Smooth muscle cell (in vitro differentiated cells): ENCODE measurements at regions not wholly inside any gene's neighbourhood (a gene's known extent, or its start where the extent isn't known, plus 50 kb on each side); places are given as distances from the start of the nearest gene placed in this dataset.

Experiments
- DNase-seq: peaks from one replicate; lab custom pipeline; 2025; ENCODE audit not compliant: unreplicated experiment; lab: John Stamatoyannopoulos, UW
- H2AFZ ChIP-seq: fragments of 200-600 bp; sonication (generic); 2 replicates; pipeline ENCODE4 v1.6.0; 2016; ENCODE audit warnings: antibody characterized with exemption, low read depth, mild to moderate bottlenecking
- H3F3A ChIP-seq: fragments of 200-600 bp; sonication (generic); 2 replicates; pipeline ENCODE4 v1.6.0; 2017; ENCODE audit warnings: antibody characterized with exemption, low read depth
- H3K27ac ChIP-seq: fragments of 200-600 bp; sonication (generic); 2 replicates; pipeline ENCODE4 v1.5.1; 2016; ENCODE audit warnings: low read depth, mild to moderate bottlenecking
- H3K27me3 ChIP-seq: fragments of 200-600 bp; sonication (generic); 2 replicates; pipeline ENCODE4 v1.6.1; 2016; ENCODE audit warnings: low read depth, mild to moderate bottlenecking
- H3K36me3 ChIP-seq: fragments of 200-600 bp; sonication (generic); 2 replicates; pipeline ENCODE4 v1.5.1; 2016; ENCODE audit warnings: low read depth
- H3K4me1 ChIP-seq: fragments of 200-600 bp; sonication (generic); 2 replicates; pipeline ENCODE4 v1.5.1; 2016; ENCODE audit warnings: low read depth
- H3K4me2 ChIP-seq: fragments of 200-600 bp; sonication (generic); 2 replicates; pipeline ENCODE4 v1.6.0; 2016; ENCODE audit warnings: mild to moderate bottlenecking
- H3K4me3 ChIP-seq: fragments of 200-600 bp; sonication (generic); 2 replicates; pipeline ENCODE4 v1.5.1; 2016; ENCODE audit warnings: mild to moderate bottlenecking
- H3K79me2 ChIP-seq: fragments of 200-600 bp; sonication (generic); 2 replicates; pipeline ENCODE4 v1.6.0; 2016; ENCODE audit warnings: low read depth, mild to moderate bottlenecking
- H3K9ac ChIP-seq: fragments of 200-600 bp; sonication (generic); 2 replicates; pipeline ENCODE4 v1.6.0; 2016; ENCODE audit warnings: low read depth
- H3K9me3 ChIP-seq: fragments of 200-600 bp; sonication (generic); replicated peaks from 2 replicates; pipeline ENCODE4 v1.5.1; 2016; ENCODE audit warnings: low read depth
- H4K20me1 ChIP-seq: fragments of 200-600 bp; sonication (generic); 2 replicates; pipeline ENCODE4 v1.6.0; 2016; ENCODE audit warnings: low read depth
- WGBS: methylation state at CpG from one replicate; pipeline ENCODE4 v1.1.7; 2016; ENCODE audit warnings: low lambda C conversion rate; 5-methylcytosine and 5-hydroxymethylcytosine counted together
- TF ChIP-seq, protein P1 (sequence below): fragments of 200-600 bp; sonication (generic); IDR thresholded peaks from 2 replicates; pipeline ENCODE4 v1.5.1; 2017; ENCODE audit warnings: borderline replicate concordance, mild to moderate bottlenecking, antibody characterized with exemption; ENCODE audit not compliant: insufficient read depth, poor library complexity, severe bottlenecking

DNA sequence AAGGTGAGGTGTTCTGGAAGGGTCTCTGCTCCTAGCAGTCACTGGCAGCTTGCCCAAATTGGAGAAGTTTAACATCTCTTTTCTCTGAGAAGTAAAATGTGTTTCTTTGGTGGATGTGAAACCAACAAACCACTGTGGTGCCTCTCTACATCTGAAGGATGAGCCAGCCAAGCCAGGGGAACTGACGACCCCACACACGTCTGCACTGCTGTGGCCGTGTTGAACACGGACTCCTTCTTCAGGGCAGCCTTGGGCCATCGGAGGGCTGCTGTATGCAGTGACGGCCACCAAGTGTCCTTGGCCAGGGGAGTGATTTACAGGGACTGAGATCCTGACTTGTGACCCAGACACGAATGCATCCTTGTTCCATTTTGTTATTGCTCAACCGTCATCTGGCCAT is 207.8 kb downstream of the ACKR3 start:
- Histone ChIP-seq H3K4me1 (peaks cover 6% of the 10 kb centered on the region), H3K27ac (peak overlapping the region; percentile 95), H3K9me3 (no peaks in the 10 kb centered on the region), H3K4me2 (peak overlapping the region; percentile 73), H3K36me3 (no peaks in the 10 kb centered on the region), H3K4me3 (peak overlapping the region; percentile 24), H3K79me2 (peaks cover 29% of the 10 kb centered on the region), H3K27me3 (no peaks in the 10 kb centered on the region), H2AFZ (no peak overlapping the region), H4K20me1 (no peaks in the 10 kb centered on the region), H3F3A (peaks cover 15% of the 10 kb centered on the region), H3K9ac (peak overlapping the region; percentile 55)
- DNase-seq, result no peak
- TF ChIP-seq, protein P1, sequence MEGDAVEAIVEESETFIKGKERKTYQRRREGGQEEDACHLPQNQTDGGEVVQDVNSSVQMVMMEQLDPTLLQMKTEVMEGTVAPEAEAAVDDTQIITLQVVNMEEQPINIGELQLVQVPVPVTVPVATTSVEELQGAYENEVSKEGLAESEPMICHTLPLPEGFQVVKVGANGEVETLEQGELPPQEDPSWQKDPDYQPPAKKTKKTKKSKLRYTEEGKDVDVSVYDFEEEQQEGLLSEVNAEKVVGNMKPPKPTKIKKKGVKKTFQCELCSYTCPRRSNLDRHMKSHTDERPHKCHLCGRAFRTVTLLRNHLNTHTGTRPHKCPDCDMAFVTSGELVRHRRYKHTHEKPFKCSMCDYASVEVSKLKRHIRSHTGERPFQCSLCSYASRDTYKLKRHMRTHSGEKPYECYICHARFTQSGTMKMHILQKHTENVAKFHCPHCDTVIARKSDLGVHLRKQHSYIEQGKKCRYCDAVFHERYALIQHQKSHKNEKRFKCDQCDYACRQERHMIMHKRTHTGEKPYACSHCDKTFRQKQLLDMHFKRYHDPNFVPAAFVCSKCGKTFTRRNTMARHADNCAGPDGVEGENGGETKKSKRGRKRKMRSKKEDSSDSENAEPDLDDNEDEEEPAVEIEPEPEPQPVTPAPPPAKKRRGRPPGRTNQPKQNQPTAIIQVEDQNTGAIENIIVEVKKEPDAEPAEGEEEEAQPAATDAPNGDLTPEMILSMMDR, result no peak
- 87% methylated on average over 8 of the region's 8 CpGs for WGBS

GRCh38 chr2:236781933-236782816 is 212.6 kb downstream of the ACKR3 start:
- Histone ChIP-seq H3K4me2 (no peak overlapping the region), H3K27ac (no peak overlapping the region), H3K79me2 (peaks cover 28% of the 10 kb centered on the region), H3F3A (no peaks in the 10 kb centered on the region), H3K4me1 (peaks cover 4% of the 10 kb centered on the region), H3K36me3 (no peaks in the 10 kb centered on the region), H3K9me3 (no peaks in the 10 kb centered on the region), H3K27me3 (no peaks in the 10 kb centered on the region), H2AFZ (no peak overlapping the region), H3K4me3 (no peak overlapping the region), H3K9ac (no peak overlapping the region), H4K20me1 (no peaks in the 10 kb centered on the region)
- no peak for DNase-seq
- WGBS, result 84% methylated on average over 17 of the region's 17 CpGs
- TF ChIP-seq, protein P1, result no peak

GRCh38 chr2:236782938-236783337 is 213.3 kb downstream of the ACKR3 start:
- 92% methylated on average over 5 of the region's 5 CpGs for WGBS
- Histone ChIP-seq H3K9ac (no peak overlapping the region), H3K79me2 (peaks cover 21% of the 10 kb centered on the region), H3K27ac (no peak overlapping the region), H3K4me3 (no peak overlapping the region), H3K4me2 (no peak overlapping the region), H3K27me3 (no peaks in the 10 kb centered on the region), H3K4me1 (peaks cover 3% of the 10 kb centered on the region), H3F3A (no peaks in the 10 kb centered on the region), H4K20me1 (no peaks in the 10 kb centered on the region), H2AFZ (no peak overlapping the region), H3K36me3 (no peaks in the 10 kb centered on the region), H3K9me3 (no peaks in the 10 kb centered on the region)
- no peak for DNase-seq
- TF ChIP-seq, protein P1, result no peak
